ENCODE measurements at regions not wholly inside any gene's neighbourhood (a gene's known extent, or its start where the extent isn't known, plus 50 kb on each side); places are given as distances from the start of the nearest gene placed in this dataset.

DNA sequence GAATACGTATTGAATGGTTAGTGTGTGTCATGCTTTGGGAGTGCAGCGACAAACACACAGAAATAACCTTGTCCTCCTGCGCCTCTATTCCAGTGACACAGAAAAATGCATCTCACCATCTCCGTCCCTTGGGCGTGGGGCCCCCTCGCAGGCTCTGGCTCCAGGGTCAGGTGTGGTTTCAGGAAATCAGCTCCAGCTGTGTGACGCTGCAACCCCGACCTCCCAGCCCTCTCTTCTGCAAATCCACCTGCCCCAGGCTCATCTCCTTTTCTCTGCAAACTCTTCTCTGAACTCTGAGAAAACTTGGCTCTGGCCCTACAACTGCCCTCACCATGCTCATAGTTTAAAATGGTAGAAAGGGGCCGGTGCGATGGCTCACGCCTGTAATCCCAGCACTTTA, 51.3 kb upstream of the ZNF536 start:
- no peaks in the 10 kb centered on the region for H3K4me1 ChIP-seq (ENCODE audit: control insufficient read depth, low read length)
- H3K36me3 ChIP-seq (ENCODE audit: control insufficient read depth, low read length), result no peaks in the 10 kb centered on the region
- H3K79me2 ChIP-seq (ENCODE audit: control insufficient read depth, low read length), result no peaks in the 10 kb centered on the region
- H4K20me1 ChIP-seq (ENCODE audit: control insufficient read depth, insufficient read depth, low read depth, low read length), result no peaks in the 10 kb centered on the region
- TF ChIP-seq EZH2phosphoT487 (IDR thresholded peaks at IDR 0.05; ENCODE audit: borderline replicate concordance, low read length) (no peak), CTCF (IDR thresholded peaks at IDR 0.05; ENCODE audit: low read depth, low read length, poor library complexity, severe bottlenecking) (no peak)
- no peaks in the 10 kb centered on the region for H3F3A ChIP-seq (ENCODE audit: control insufficient read depth, insufficient read depth)
- H3K4me2 ChIP-seq (ENCODE audit: low read length), result no peak overlapping the region
- no peaks in the 10 kb centered on the region for H3K9me2 ChIP-seq (replicated peaks; ENCODE audit: control insufficient read depth, low read length)
- H3K9me3 ChIP-seq (ENCODE audit: control insufficient read depth, insufficient read depth, low read length), result no peaks in the 10 kb centered on the region
- no peak overlapping the region for H3K4me3 ChIP-seq (ENCODE audit: low read length)
- no peak overlapping the region for H3K27ac ChIP-seq (ENCODE audit: low read depth, low read length)
- H3K27me3 ChIP-seq (ENCODE audit: control insufficient read depth, low read length), result no peaks in the 10 kb centered on the region

Data from DOHH2 (cell line).